ENCODE measurements at regions not wholly inside any gene's neighbourhood (a gene's known extent, or its start where the extent isn't known, plus 50 kb on each side); places are given as distances from the start of the nearest gene placed in this dataset.

DNA sequence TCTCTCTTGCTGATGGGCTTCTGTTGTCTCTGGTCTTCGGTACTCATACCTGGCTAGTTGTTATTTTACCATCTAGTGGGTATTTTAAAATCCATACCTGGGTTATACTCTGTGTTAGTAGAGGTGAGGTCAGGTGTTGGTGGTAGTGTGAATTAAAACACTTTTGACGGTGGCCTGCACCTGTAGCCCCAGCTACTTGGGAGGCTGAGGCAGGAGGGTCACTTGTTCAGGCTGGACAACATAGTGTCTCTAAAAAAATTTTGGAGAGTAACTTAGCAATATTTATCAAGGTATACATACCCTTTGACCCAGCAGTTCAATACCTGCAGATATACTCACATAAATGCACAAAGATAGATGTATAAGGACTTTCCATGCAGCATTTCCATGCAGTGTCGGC, 55.4 kb downstream of the GSX1 start:
- 79 to 92% (median 82%) methylated on average over 3 of the region's 3 CpGs for WGBS, 3 donors
- Histone ChIP-seq H3K9me3 (no peaks in the 10 kb centered on the region), H3K27me3 (ENCODE audit: insufficient read depth in 3 of 3, low read length in 2 of 3) (peaks cover 0 to 39% (median 3%) of the 10 kb centered on the region in 3 donors), H3K36me3 (ENCODE audit: insufficient read depth in 1 of 2, low read depth in 1 of 2) (no peaks in the 10 kb centered on the region), H3K4me3 (no peak overlapping the region), H3K4me1 (no peaks in the 10 kb centered on the region), H3K27ac (no peak overlapping the region)
- TF ChIP-seq, protein P1, sequence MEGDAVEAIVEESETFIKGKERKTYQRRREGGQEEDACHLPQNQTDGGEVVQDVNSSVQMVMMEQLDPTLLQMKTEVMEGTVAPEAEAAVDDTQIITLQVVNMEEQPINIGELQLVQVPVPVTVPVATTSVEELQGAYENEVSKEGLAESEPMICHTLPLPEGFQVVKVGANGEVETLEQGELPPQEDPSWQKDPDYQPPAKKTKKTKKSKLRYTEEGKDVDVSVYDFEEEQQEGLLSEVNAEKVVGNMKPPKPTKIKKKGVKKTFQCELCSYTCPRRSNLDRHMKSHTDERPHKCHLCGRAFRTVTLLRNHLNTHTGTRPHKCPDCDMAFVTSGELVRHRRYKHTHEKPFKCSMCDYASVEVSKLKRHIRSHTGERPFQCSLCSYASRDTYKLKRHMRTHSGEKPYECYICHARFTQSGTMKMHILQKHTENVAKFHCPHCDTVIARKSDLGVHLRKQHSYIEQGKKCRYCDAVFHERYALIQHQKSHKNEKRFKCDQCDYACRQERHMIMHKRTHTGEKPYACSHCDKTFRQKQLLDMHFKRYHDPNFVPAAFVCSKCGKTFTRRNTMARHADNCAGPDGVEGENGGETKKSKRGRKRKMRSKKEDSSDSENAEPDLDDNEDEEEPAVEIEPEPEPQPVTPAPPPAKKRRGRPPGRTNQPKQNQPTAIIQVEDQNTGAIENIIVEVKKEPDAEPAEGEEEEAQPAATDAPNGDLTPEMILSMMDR (IDR thresholded peaks at IDR 0.05) = no peak
- no peak for DNase-seq
- intact Hi-C loops (cut with DNase I) = no loop called here
- ATAC-seq = no peak

DNA sequence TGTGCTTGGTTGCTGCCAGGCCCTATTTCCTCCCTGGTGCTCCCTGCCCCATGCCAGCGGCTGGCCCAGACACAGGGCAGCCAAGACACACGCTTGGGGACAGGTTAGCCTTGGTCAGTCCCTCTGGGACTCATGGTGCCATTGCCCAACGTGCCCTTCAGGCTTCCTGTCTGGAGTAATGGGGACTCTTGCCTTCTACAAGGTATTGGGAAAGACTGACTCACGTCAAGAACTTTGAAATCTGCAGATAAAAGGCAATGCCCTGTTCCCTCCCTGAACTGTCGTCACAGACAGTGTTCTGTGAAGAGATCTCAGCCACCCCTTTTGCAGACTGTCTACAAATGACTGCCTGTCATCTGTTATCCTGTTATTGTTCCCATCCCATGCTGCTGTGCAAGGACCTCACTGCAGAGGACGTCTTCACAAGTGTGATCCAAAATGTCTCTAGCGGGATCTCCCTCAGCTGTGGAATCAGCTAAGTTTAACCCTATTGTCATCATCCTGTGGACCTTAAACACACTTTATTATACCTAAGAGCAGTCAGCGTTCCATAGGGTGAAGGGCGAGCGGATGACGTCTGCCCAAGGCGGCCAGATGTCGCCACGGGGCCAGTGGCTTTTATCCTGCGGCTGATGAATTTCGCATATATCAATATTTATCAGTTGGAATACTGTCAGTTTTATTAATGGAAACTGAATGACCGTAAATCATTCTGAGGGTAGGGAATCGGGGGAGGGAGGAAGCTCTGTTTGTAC, 59.0 kb downstream of the GSX1 start:
- Histone ChIP-seq H3K27me3 (ENCODE audit: insufficient read depth in 3 of 3, low read length in 2 of 3) (peaks cover 0 to 28% (median 4%) of the 10 kb centered on the region in 3 donors), H3K27ac (no peak overlapping the region), H3K4me1 (no peaks in the 10 kb centered on the region), H3K9me3 (no peaks in the 10 kb centered on the region), H3K4me3 (no peak overlapping the region), H3K36me3 (ENCODE audit: insufficient read depth in 1 of 2, low read depth in 1 of 2) (no peaks in the 10 kb centered on the region)
- intact Hi-C loops (cut with DNase I) = no loop called here
- DNase-seq (no peak), ATAC-seq (no peak)
- WGBS, 3 donors = 67 to 74% (median 72%) methylated on average over 18 of the region's 18 CpGs
- TF ChIP-seq, protein P1 (IDR thresholded peaks at IDR 0.05) = no peak

DNA sequence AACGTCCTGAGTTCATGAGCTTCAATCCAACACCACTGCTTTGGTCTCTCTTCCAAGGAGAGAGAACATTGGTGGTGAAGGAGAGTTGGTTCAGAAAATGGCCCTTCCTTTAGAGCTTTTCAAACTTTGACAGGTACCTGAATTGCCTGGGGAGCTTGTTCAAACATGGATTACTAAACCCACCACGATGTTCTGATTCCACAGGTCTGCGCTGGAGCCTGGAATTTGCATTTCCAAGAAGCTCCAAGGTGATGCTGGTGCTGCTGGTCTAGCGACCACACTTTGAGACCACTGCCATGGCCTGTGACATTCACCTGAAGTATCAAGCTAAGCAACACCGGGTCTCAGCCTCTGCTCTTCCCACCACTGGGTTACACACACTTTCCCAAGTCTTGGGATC, 60.2 kb downstream of the GSX1 start:
- TF ChIP-seq, protein P1 (IDR thresholded peaks at IDR 0.05) = no peak
- DNase-seq (no peak), ATAC-seq (no peak)
- no peaks in the 10 kb centered on the region for H3K36me3 ChIP-seq (ENCODE audit: insufficient read depth in 1 of 2, low read depth in 1 of 2)
- H3K9me3 ChIP-seq = no peaks in the 10 kb centered on the region
- 50 to 57% (median 52%) methylated on average over 5 of the region's 5 CpGs for WGBS, 3 donors
- H3K27ac ChIP-seq = no peak overlapping the region
- H3K4me3 ChIP-seq = no peak overlapping the region
- no peaks in the 10 kb centered on the region for H3K4me1 ChIP-seq
- H3K27me3 ChIP-seq (ENCODE audit: insufficient read depth in 3 of 3, low read length in 2 of 3) = peaks cover 0 to 23% (median 4%) of the 10 kb centered on the region in 3 donors
- intact Hi-C loops (cut with DNase I) = no loop called here

DNA sequence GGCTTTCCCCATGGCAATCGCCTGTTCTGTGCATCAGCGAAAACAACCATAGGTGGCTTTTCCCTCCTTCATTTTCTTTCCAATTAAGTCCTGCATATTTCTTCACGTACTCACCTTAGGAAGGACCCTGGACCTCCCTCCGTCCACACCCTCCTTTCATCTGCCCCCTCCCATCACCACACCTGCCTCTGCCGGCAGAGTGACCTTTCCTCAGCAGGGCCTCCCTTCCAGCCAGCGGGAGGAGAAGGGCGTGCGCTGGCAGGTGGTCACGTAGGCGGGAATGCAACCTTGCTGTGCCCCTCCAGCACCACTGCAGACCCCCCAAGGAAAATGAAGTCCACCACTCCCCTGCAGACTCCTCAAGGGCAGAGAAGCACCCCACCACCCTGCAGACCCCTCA, 61.1 kb downstream of the GSX1 start:
- no peak overlapping the region for H3K4me3 ChIP-seq
- intact Hi-C loops (cut with DNase I) = no loop called here
- H3K27me3 ChIP-seq (ENCODE audit: insufficient read depth in 3 of 3, low read length in 2 of 3) = peaks cover 0 to 20% (median 4%) of the 10 kb centered on the region in 3 donors
- 37 to 53% (median 44%) methylated on average over 10 of the region's 10 CpGs for WGBS, 3 donors
- TF ChIP-seq, protein P1 (IDR thresholded peaks at IDR 0.05) = no peak
- no peak for DNase-seq
- H3K27ac ChIP-seq = no peak overlapping the region
- no peaks in the 10 kb centered on the region for H3K4me1 ChIP-seq
- H3K9me3 ChIP-seq = no peaks in the 10 kb centered on the region
- no peak for ATAC-seq
- no peaks in the 10 kb centered on the region for H3K36me3 ChIP-seq (ENCODE audit: insufficient read depth in 1 of 2, low read depth in 1 of 2)

DNA sequence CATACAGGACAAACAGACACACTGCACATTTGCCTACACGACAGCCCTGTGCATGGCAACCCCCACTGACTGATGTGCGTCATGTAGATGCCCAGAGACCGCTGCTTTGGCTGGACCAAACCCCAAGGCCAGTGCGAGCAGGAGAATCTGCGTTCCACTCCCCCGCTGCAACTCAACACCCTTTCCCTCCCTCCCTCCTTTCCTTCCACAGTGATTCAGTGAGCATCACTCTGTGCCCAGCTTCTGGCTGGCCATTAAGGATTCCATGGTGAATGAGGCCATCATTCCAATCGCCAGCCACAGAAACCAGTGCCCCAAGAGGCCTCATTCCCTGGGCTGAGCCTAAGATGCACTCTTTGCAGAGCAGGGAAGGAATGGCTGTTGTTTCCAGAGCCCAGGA, 61.6 kb downstream of the GSX1 start:
- no peaks in the 10 kb centered on the region for H3K4me1 ChIP-seq
- H3K36me3 ChIP-seq (ENCODE audit: insufficient read depth in 1 of 2, low read depth in 1 of 2) = no peaks in the 10 kb centered on the region
- no peak for DNase-seq
- WGBS, 3 donors = 31 to 43% (median 37%) methylated on average over 7 of the region's 7 CpGs
- no peaks in the 10 kb centered on the region for H3K9me3 ChIP-seq
- TF ChIP-seq, protein P1 (IDR thresholded peaks at IDR 0.05) = no peak
- no peak overlapping the region for H3K27ac ChIP-seq
- H3K27me3 ChIP-seq (ENCODE audit: insufficient read depth in 3 of 3, low read length in 2 of 3) = peaks cover 0 to 20% (median 4%) of the 10 kb centered on the region in 3 donors
- no peak for ATAC-seq
- intact Hi-C loops (cut with DNase I) = no loop called here
- no peak overlapping the region for H3K4me3 ChIP-seq

Measured in psoas muscle (tissue), 7 donors.